K562 (cell line): ENCODE measurements at regions not wholly inside any gene's neighbourhood (a gene's known extent, or its start where the extent isn't known, plus 50 kb on each side); places are given as distances from the start of the nearest gene placed in this dataset.
A peak's percentile ranks its signal among the peaks of the same experiment; 100 is the strongest.

Experiments
- DACH1 ChIP-seq: fragments of 450-650 bp; IDR thresholded peaks from 2 replicates; pipeline ENCODE4 v1.6.1; 2018; ENCODE audit not compliant: partially characterized antibody
- DIDO1 ChIP-seq: fragments of 450-650 bp; IDR thresholded peaks from 2 replicates; pipeline ENCODE4 v1.6.1; 2016; ENCODE audit warnings: low read depth, missing biosample characterization, missing genetic modification characterization
- MED1 ChIP-seq: sonication (generic); formaldehyde crosslinking; IDR thresholded peaks from 2 replicates; pipeline ENCODE4 v1.8.1; 2023; ENCODE audit warnings: missing genetic modification reagents, borderline replicate concordance
- MNT ChIP-seq, 2 experiments: fragments of 450-650 bp; conservative IDR thresholded peaks; 2 replicates each; pipeline ENCODE4 v1.6.1; 2017; ENCODE audit warnings: mild to moderate bottlenecking in 2 of 2, moderate library complexity in 2 of 2
- NCOR1 ChIP-seq: fragments of 450-650 bp; IDR thresholded peaks from 2 replicates; pipeline ENCODE4 v1.6.1; 2016; ENCODE audit warnings: mild to moderate bottlenecking, moderate library complexity
- NFE2L1 ChIP-seq: fragments of 450-650 bp; IDR thresholded peaks from 2 replicates; pipeline ENCODE4 v1.6.1; 2016; ENCODE audit warnings: missing genetic modification characterization, low read depth, mild to moderate bottlenecking, missing compliant biosample characterization, moderate library complexity, borderline replicate concordance
- NONO ChIP-seq, 2 experiments: fragments of 200-400 bp in 1 of 2; fragments of 450-650 bp in 1 of 2; formaldehyde crosslinking in 1 of 2; IDR thresholded peaks; 2 replicates each; pipeline ENCODE4 v1.6.1; 2017; ENCODE audit warnings: low read depth in 2 of 2, mild to moderate bottlenecking in 2 of 2, moderate library complexity in 2 of 2, low read length in 1 of 2
- NR2C1 ChIP-seq, 2 experiments: fragments of 450-650 bp; IDR thresholded peaks; 2 replicates each; pipeline ENCODE4 v1.6.1; 2017; ENCODE audit warnings: mild to moderate bottlenecking in 2 of 2, antibody characterized with exemption in 1 of 2, inconsistent platforms in 1 of 2, missing compliant biosample characterization in 1 of 2, missing genetic modification characterization in 1 of 2
- PHF20 ChIP-seq: fragments of 450-650 bp; IDR thresholded peaks from 2 replicates; pipeline ENCODE4 v1.6.1; 2018; ENCODE audit not compliant: partially characterized antibody
- POLR2B ChIP-seq: fragments of 450-650 bp; IDR thresholded peaks from 2 replicates; pipeline ENCODE4 v1.6.1; 2018; ENCODE audit warnings: low read depth; ENCODE audit not compliant: partially characterized antibody
- RAD21 ChIP-seq, 2 experiments: fragments of 250-450 bp in 1 of 2; fragments of 450-650 bp in 1 of 2; sonication (Bioruptor Pico) in 1 of 2; formaldehyde crosslinking in 1 of 2; IDR thresholded peaks in 1 of 2; conservative IDR thresholded peaks in 1 of 2; 2 replicates each; pipeline versions ENCODE4 v1.4.0 to v1.8.0; 2020 to 2022; ENCODE audit warnings: mild to moderate bottlenecking in 2 of 2, moderate library complexity in 1 of 2
- RHOXF2B ChIP-seq: fragments of 250-450 bp; sonication (Bioruptor Pico); conservative IDR thresholded peaks from 2 replicates; pipeline ENCODE4 v1.5.1; 2021
- RNF2 ChIP-seq: sonication (generic); IDR thresholded peaks from 2 replicates; pipeline ENCODE4 v1.6.1; 2016
- STAT5B ChIP-seq: fragments of 250-450 bp; sonication (Bioruptor Pico); IDR thresholded peaks from 2 replicates; pipeline ENCODE4 v1.8.0; 2021; ENCODE audit warnings: mild to moderate bottlenecking, inconsistent platforms
- STAT6 ChIP-seq: sonication (generic); formaldehyde crosslinking; IDR thresholded peaks from 2 replicates; pipeline ENCODE4 v1.8.1; 2023; ENCODE audit warnings: mild to moderate bottlenecking, missing genetic modification reagents
- TCF3 ChIP-seq: sonication (generic); formaldehyde crosslinking; IDR thresholded peaks from 2 replicates; pipeline ENCODE4 v1.4.0; 2020; ENCODE audit warnings: mild to moderate bottlenecking, missing genetic modification reagents
- WHSC1 ChIP-seq: IDR thresholded peaks from one replicate; pipeline ENCODE4 v1.6.1; 2012; ENCODE audit warnings: low read length, control low read depth, inconsistent platforms
- ZNF57 ChIP-seq: fragments of 450-650 bp; formaldehyde crosslinking; IDR thresholded peaks from 2 replicates; pipeline ENCODE4 v1.4.0; 2020; ENCODE audit warnings: mild to moderate bottlenecking, moderate library complexity
- ZNF592 ChIP-seq: fragments of 450-650 bp; IDR thresholded peaks from 2 replicates; pipeline ENCODE4 v1.6.1; 2017; ENCODE audit warnings: antibody characterized with exemption, mild to moderate bottlenecking
- ZNF717 ChIP-seq: fragments of 250-450 bp; sonication (Bioruptor Pico); IDR thresholded peaks from 2 replicates; pipeline ENCODE4 v1.5.0; 2021

- TF ChIP-seq ZNF592, result no peak
- TF ChIP-seq ZNF717, result no peak
- TF ChIP-seq MED1 (CRISPR knock-in tag), result no peak
- no peak for TF ChIP-seq STAT6 (CRISPR knock-in tag)
- no peak for TF ChIP-seq MNT (conservative IDR thresholded peaks at IDR 0.05)
- no peak for TF ChIP-seq DACH1
- TF ChIP-seq NR2C1 (IDR thresholded peaks at IDR 0.05), result no peak
- TF ChIP-seq NR2C1 (tag; IDR thresholded peaks at IDR 0.05), result no peak
- no peak for TF ChIP-seq STAT5B (CRISPR knock-in tag)
- no peak for TF ChIP-seq PHF20
- no peak for TF ChIP-seq POLR2B
- TF ChIP-seq RHOXF2B (CRISPR knock-in tag), result no peak
- no peak for TF ChIP-seq NCOR1
- TF ChIP-seq NONO (IDR thresholded peaks at IDR 0.05; ENCODE audit: low read depth in 2 of 2, low read length in 1 of 2), result no peak
- no peak for TF ChIP-seq NFE2L1 (tag)
- no peak for TF ChIP-seq TCF3
- peak; percentile 59 to 85 for TF ChIP-seq RAD21 (CRISPR knock-in tag; conservative IDR thresholded peaks at IDR 0.05 in 1 of 2, IDR thresholded peaks at IDR 0.05 in 1 of 2)
- no peak for TF ChIP-seq DIDO1 (tag)
- TF ChIP-seq WHSC1, result no peak
- TF ChIP-seq ZNF57 (CRISPR knock-in tag), result no peak
- no peak for TF ChIP-seq RNF2
These were observed 89.0 kb downstream of the URB2 start (continued) for GRCh38 chr1:229714964-229715603.
